Natural killer cell (primary cell): ENCODE measurements at regions not wholly inside any gene's neighbourhood (a gene's known extent, or its start where the extent isn't known, plus 50 kb on each side); places are given as distances from the start of the nearest gene placed in this dataset.

Experiments
- ATAC-seq, 3 donors: fragments of 150-1000 bp in 2 of 3; fragments of 200-7000 bp in 1 of 3; cut with Tn5 transposase; 1 replicate in 1 of 3; 2 replicates in 2 of 3; pipeline ENCODE4 v1.10.0; 2021; ENCODE audit warnings: mild to moderate bottlenecking in 2 of 3, moderate library complexity in 2 of 3
- DNase-seq, 2 donors: peaks; one replicate each; pipeline versions ENCODE4 v3.0.0 to v3.0.0-alpha.2; 2013 to 2021; ENCODE audit warnings: mixed read lengths in 1 of 2
- H3K27ac ChIP-seq: one replicate; pipeline ENCODE4 v1.5.1; 2013; ENCODE audit warnings: mild to moderate bottlenecking, low read length
- H3K27me3 ChIP-seq: one replicate; pipeline ENCODE4 v1.6.1; 2013; ENCODE audit warnings: low read length; ENCODE audit not compliant: control insufficient read depth, insufficient read depth
- H3K36me3 ChIP-seq: one replicate; pipeline ENCODE4 v1.6.1; 2013; ENCODE audit warnings: low read length; ENCODE audit not compliant: control insufficient read depth, insufficient read depth
- H3K4me1 ChIP-seq: one replicate; pipeline ENCODE4 v1.6.1; 2013; ENCODE audit warnings: low read length; ENCODE audit not compliant: control insufficient read depth, insufficient read depth
- H3K4me3 ChIP-seq: one replicate; pipeline ENCODE4 v1.5.1; 2013; ENCODE audit warnings: low read length
- H3K9me3 ChIP-seq: one replicate; pipeline ENCODE4 v1.6.1; 2013; ENCODE audit warnings: low read length; ENCODE audit not compliant: control insufficient read depth, insufficient read depth
- H3K27ac Mint-ChIP-seq, 2 donors: one replicate each; pipeline ENCODE4 v1.8.0; 2022; ENCODE audit warnings: mild to moderate bottlenecking in 2 of 2, mixed read lengths in 2 of 2, moderate library complexity in 1 of 2
- H3K27me3 Mint-ChIP-seq, 2 donors: one replicate each; pipeline ENCODE4 v1.8.0; 2022; ENCODE audit warnings: low read depth in 2 of 2, mixed read lengths in 2 of 2
- H3K36me3 Mint-ChIP-seq: one replicate; pipeline ENCODE4 v1.8.0; 2022; ENCODE audit warnings: mixed read lengths
- H3K4me1 Mint-ChIP-seq, 2 donors: one replicate each; pipeline ENCODE4 v1.8.0; 2022; ENCODE audit warnings: mixed read lengths in 2 of 2
- H3K4me3 Mint-ChIP-seq: one replicate; pipeline ENCODE4 v1.8.0; 2022; ENCODE audit warnings: mild to moderate bottlenecking, moderate library complexity, mixed read lengths
- H3K9me3 Mint-ChIP-seq, 2 donors: one replicate each; pipeline ENCODE4 v1.8.0; 2022; ENCODE audit warnings: mixed read lengths in 2 of 2
- WGBS: methylation state at CpG from one replicate; pipeline ENCODE4 v1.1.7; 2013; ENCODE audit warnings: missing lambda C conversion rate; ENCODE audit not compliant: insufficient coverage; 5-methylcytosine and 5-hydroxymethylcytosine counted together
- intact Hi-C: fragments of 100-400 bp; cut with micrococcal nuclease; formaldehyde crosslinking; loops from one replicate; pipeline ENCODE4 v1.14.2; 2022
- TF ChIP-seq, protein P1 (sequence below): fragments of 200-600 bp; IDR thresholded peaks from one replicate; pipeline ENCODE4 v1.8.0; 2022; ENCODE audit warnings: antibody characterized with exemption

- Mint-ChIP-seq H3K4me3 (no peak overlapping the region), H3K27me3 (no peaks in the 10 kb centered on the region), H3K9me3 (peaks cover 2 to 4% of the 10 kb centered on the region in 2 donors), H3K27ac (no peak overlapping the region), H3K4me1 (peaks cover 15 to 17% of the 10 kb centered on the region in 2 donors), H3K36me3 (peaks cover 8% of the 10 kb centered on the region)
- Histone ChIP-seq H3K36me3 (no peaks in the 10 kb centered on the region), H3K4me3 (no peak overlapping the region), H3K27me3 (no peaks in the 10 kb centered on the region), H3K4me1 (no peaks in the 10 kb centered on the region), H3K27ac (no peak overlapping the region), H3K9me3 (no peaks in the 10 kb centered on the region)
- WGBS: no CpG with 5 or more reads among the region's 2 CpGs
- TF ChIP-seq, protein P1, sequence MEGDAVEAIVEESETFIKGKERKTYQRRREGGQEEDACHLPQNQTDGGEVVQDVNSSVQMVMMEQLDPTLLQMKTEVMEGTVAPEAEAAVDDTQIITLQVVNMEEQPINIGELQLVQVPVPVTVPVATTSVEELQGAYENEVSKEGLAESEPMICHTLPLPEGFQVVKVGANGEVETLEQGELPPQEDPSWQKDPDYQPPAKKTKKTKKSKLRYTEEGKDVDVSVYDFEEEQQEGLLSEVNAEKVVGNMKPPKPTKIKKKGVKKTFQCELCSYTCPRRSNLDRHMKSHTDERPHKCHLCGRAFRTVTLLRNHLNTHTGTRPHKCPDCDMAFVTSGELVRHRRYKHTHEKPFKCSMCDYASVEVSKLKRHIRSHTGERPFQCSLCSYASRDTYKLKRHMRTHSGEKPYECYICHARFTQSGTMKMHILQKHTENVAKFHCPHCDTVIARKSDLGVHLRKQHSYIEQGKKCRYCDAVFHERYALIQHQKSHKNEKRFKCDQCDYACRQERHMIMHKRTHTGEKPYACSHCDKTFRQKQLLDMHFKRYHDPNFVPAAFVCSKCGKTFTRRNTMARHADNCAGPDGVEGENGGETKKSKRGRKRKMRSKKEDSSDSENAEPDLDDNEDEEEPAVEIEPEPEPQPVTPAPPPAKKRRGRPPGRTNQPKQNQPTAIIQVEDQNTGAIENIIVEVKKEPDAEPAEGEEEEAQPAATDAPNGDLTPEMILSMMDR: no peak
- intact Hi-C loops: no loop called here
- ATAC-seq (no peak), DNase-seq (no peak)
Measured at GRCh38 chr2:147408357-147408756, 436.5 kb upstream of the ACVR2A start.

GRCh38 chr2:147405651-147406050, 439.2 kb upstream of the ACVR2A start:
- H3K4me3 Mint-ChIP-seq: peak overlapping the region; percentile 29
- Histone ChIP-seq H3K4me3 (no peak overlapping the region), H3K4me1 (no peaks in the 10 kb centered on the region), H3K9me3 (no peaks in the 10 kb centered on the region), H3K36me3 (no peaks in the 10 kb centered on the region), H3K27me3 (no peaks in the 10 kb centered on the region), H3K27ac (no peak overlapping the region)
- TF ChIP-seq, protein P1: no peak
- ATAC-seq: peak; percentile 78 to 90 (median 86)
- intact Hi-C loops: no loop called here
- H3K27me3 Mint-ChIP-seq: peaks cover 4 to 6% of the 10 kb centered on the region in 2 donors
- no peak for DNase-seq
- no peaks in the 10 kb centered on the region for H3K36me3 Mint-ChIP-seq
- peaks cover 15 to 17% of the 10 kb centered on the region in 2 donors for H3K4me1 Mint-ChIP-seq
- peak overlapping the region; percentile 41 to 81 for H3K27ac Mint-ChIP-seq
- WGBS: no CpG with 5 or more reads among the region's 1 CpG
- H3K9me3 Mint-ChIP-seq: peaks cover 0 to under 1% of the 10 kb centered on the region in 2 donors

DNA sequence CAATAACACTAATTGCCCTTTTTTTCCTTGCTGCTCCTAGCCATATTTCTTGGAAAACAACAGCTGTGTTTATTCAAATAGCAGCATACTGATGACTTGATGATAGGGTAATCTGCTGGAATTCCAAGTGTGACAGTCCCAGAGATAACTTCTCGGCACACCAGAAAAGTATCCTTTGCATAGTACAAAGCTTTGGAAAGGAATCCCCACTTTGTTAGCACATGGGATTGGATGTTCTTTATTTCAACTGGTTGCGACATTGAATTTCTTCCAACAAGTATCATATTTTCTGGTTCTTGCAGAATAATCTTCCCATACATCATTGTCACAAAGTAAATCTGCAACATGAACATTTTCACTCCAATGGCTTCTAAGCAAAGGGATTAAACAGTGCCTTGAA, 445.8 kb upstream of the ACVR2A start:
- Histone ChIP-seq H3K9me3 (no peaks in the 10 kb centered on the region), H3K27ac (no peak overlapping the region), H3K27me3 (no peaks in the 10 kb centered on the region), H3K4me1 (no peaks in the 10 kb centered on the region), H3K4me3 (no peak overlapping the region), H3K36me3 (no peaks in the 10 kb centered on the region)
- intact Hi-C loops: no loop called here
- Mint-ChIP-seq H3K9me3 (no peaks in the 10 kb centered on the region), H3K27me3 (peaks cover 4 to 6% of the 10 kb centered on the region in 2 donors), H3K27ac (no peak overlapping the region), H3K4me3 (no peak overlapping the region), H3K4me1 (no peaks in the 10 kb centered on the region), H3K36me3 (no peaks in the 10 kb centered on the region)
- ATAC-seq: no peak
- WGBS: 100% methylated on average over 2 of the region's 2 CpGs
- TF ChIP-seq, protein P1: no peak
- DNase-seq: no peak

DNA sequence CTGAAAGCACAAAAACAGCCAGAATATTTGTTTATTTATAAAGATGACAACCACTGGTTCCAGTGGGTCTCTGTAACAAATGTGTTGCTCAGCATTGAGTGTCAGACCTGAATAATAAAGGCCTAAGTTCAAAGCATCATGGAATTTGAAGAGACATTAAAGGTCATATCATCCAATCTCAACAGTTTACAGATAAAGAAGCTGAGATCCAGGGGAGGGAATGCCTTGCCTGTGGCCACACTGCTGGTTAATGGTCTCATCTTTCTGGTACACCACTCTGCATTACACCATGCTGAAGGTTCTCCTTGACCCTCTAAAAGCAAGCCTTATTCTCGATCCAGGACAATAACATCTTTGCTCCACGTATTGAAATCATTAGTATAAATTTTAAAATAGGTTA, 446.5 kb upstream of the ACVR2A start:
- Mint-ChIP-seq H3K36me3 (no peaks in the 10 kb centered on the region), H3K4me1 (no peaks in the 10 kb centered on the region), H3K4me3 (no peak overlapping the region), H3K27me3 (peaks cover 4 to 6% of the 10 kb centered on the region in 2 donors), H3K27ac (no peak overlapping the region), H3K9me3 (no peaks in the 10 kb centered on the region)
- no CpG with 5 or more reads among the region's 2 CpGs for WGBS
- H3K27me3 ChIP-seq: no peaks in the 10 kb centered on the region
- TF ChIP-seq, protein P1: no peak
- H3K4me3 ChIP-seq: no peak overlapping the region
- no peak overlapping the region for H3K27ac ChIP-seq
- ATAC-seq (no peak), DNase-seq (no peak)
- intact Hi-C loops: no loop called here
- no peaks in the 10 kb centered on the region for H3K4me1 ChIP-seq
- H3K36me3 ChIP-seq: no peaks in the 10 kb centered on the region
- H3K9me3 ChIP-seq: no peaks in the 10 kb centered on the region
